Parathyroid adenoma (tissue), 2 donors: ENCODE measurements at regions not wholly inside any gene's neighbourhood (a gene's known extent, or its start where the extent isn't known, plus 50 kb on each side); places are given as distances from the start of the nearest gene placed in this dataset.

Experiments used
- H2AFZ ChIP-seq: fragments of 300-600 bp; sonication (generic); one replicate; pipeline ENCODE4 v1.7.0; 2017; ENCODE audit warnings: antibody characterized with exemption, mild to moderate bottlenecking
- H3K27ac ChIP-seq: fragments of 300-600 bp; sonication (generic); one replicate; pipeline ENCODE4 v1.7.0; 2017
- H3K27me3 ChIP-seq: fragments of 300-600 bp; sonication (generic); one replicate; pipeline ENCODE4 v1.7.0; 2017; ENCODE audit warnings: low read length; ENCODE audit not compliant: control insufficient read depth, insufficient read depth
- H3K36me3 ChIP-seq: fragments of 300-600 bp; sonication (generic); one replicate; pipeline ENCODE4 v1.7.0; 2017; ENCODE audit warnings: low read length; ENCODE audit not compliant: control insufficient read depth, insufficient read depth
- H3K4me1 ChIP-seq: fragments of 300-600 bp; sonication (generic); one replicate; pipeline ENCODE4 v1.7.0; 2017; ENCODE audit warnings: control low read depth
- H3K4me2 ChIP-seq: fragments of 300-600 bp; sonication (generic); one replicate; pipeline ENCODE4 v1.7.0; 2017; ENCODE audit warnings: low read length
- H3K4me3 ChIP-seq: fragments of 300-600 bp; sonication (generic); one replicate; pipeline ENCODE4 v1.7.0; 2017; ENCODE audit warnings: low read depth, low read length
- H3K79me2 ChIP-seq: fragments of 300-600 bp; sonication (generic); one replicate; pipeline ENCODE4 v1.7.0; 2017; ENCODE audit warnings: control low read depth
- H3K9ac ChIP-seq: fragments of 300-600 bp; sonication (generic); one replicate; pipeline ENCODE4 v1.7.0; 2017; ENCODE audit warnings: mild to moderate bottlenecking
- H3K9me3 ChIP-seq: fragments of 300-600 bp; sonication (generic); one replicate; pipeline ENCODE4 v1.7.0; 2017; ENCODE audit warnings: low read length; ENCODE audit not compliant: control insufficient read depth
- CTCF ChIP-seq: fragments of 300-600 bp; sonication (generic); IDR thresholded peaks from one replicate; pipeline ENCODE4 v1.7.0; 2017; ENCODE audit warnings: antibody characterized with exemption, mild to moderate bottlenecking
- donor health status: primary hyperparathyroidism.

- Histone ChIP-seq H3K79me2 (no peaks in the 10 kb centered on the region), H3K27me3 (no peaks in the 10 kb centered on the region), H3K9ac (no peak overlapping the region), H3K4me2 (no peak overlapping the region), H2AFZ (no peak overlapping the region), H3K36me3 (no peaks in the 10 kb centered on the region), H3K4me1 (no peaks in the 10 kb centered on the region), H3K4me3 (no peak overlapping the region), H3K27ac (no peak overlapping the region), H3K9me3 (no peaks in the 10 kb centered on the region)
- no peak for TF ChIP-seq CTCF
Observed at GRCh38 chr12:47312808-47313426, 233.2 kb upstream of the AMIGO2 start.

GRCh38 chr12:47312147-47312546 lies 232.4 kb upstream of the AMIGO2 start:
- Histone ChIP-seq H3K4me2 (no peak overlapping the region), H3K36me3 (no peaks in the 10 kb centered on the region), H3K4me3 (no peak overlapping the region), H3K4me1 (no peaks in the 10 kb centered on the region), H3K27me3 (no peaks in the 10 kb centered on the region), H3K79me2 (no peaks in the 10 kb centered on the region), H3K9me3 (no peaks in the 10 kb centered on the region), H3K27ac (no peak overlapping the region), H3K9ac (no peak overlapping the region), H2AFZ (no peak overlapping the region)
- TF ChIP-seq CTCF = no peak

GRCh38 chr12:47311568-47311967 lies 231.8 kb upstream of the AMIGO2 start:
- Histone ChIP-seq H3K4me2 (no peak overlapping the region), H3K9me3 (no peaks in the 10 kb centered on the region), H3K4me1 (no peaks in the 10 kb centered on the region), H3K4me3 (no peak overlapping the region), H3K27me3 (no peaks in the 10 kb centered on the region), H2AFZ (no peak overlapping the region), H3K9ac (no peak overlapping the region), H3K79me2 (no peaks in the 10 kb centered on the region), H3K36me3 (no peaks in the 10 kb centered on the region), H3K27ac (no peak overlapping the region)
- TF ChIP-seq CTCF = no peak

GRCh38 chr12:47311010-47311409 lies 231.3 kb upstream of the AMIGO2 start:
- no peaks in the 10 kb centered on the region for H3K79me2 ChIP-seq
- H3K9me3 ChIP-seq = no peaks in the 10 kb centered on the region
- no peak for TF ChIP-seq CTCF

GRCh38 chr12:47308672-47309071 lies 228.9 kb upstream of the AMIGO2 start:
- no peaks in the 10 kb centered on the region for H3K79me2 ChIP-seq
- H3K4me3 ChIP-seq = no peak overlapping the region
- no peaks in the 10 kb centered on the region for H3K27me3 ChIP-seq
- H3K4me1 ChIP-seq = no peaks in the 10 kb centered on the region
- no peak for TF ChIP-seq CTCF
- H3K4me2 ChIP-seq = no peak overlapping the region
- no peak overlapping the region for H3K27ac ChIP-seq
- H3K36me3 ChIP-seq = no peaks in the 10 kb centered on the region
- no peak overlapping the region for H3K9ac ChIP-seq
- no peak overlapping the region for H2AFZ ChIP-seq
- no peaks in the 10 kb centered on the region for H3K9me3 ChIP-seq

More at GRCh38 chr12:47311010-47311409, 231.3 kb upstream of the AMIGO2 start:
- H3K27ac ChIP-seq = no peak overlapping the region
- no peak overlapping the region for H3K4me3 ChIP-seq
- H2AFZ ChIP-seq = no peak overlapping the region
- H3K4me2 ChIP-seq = no peak overlapping the region
- H3K9ac ChIP-seq = no peak overlapping the region
- no peaks in the 10 kb centered on the region for H3K36me3 ChIP-seq
- no peaks in the 10 kb centered on the region for H3K4me1 ChIP-seq
- no peaks in the 10 kb centered on the region for H3K27me3 ChIP-seq
